Lower lobe of right lung (tissue), 2 donors: ENCODE measurements at regions not wholly inside any gene's neighbourhood (a gene's known extent, or its start where the extent isn't known, plus 50 kb on each side); places are given as distances from the start of the nearest gene placed in this dataset.

ENCODE experiments used
- ATAC-seq, 2 donors: fragments of 200-7000 bp; cut with Tn5 transposase; one replicate each; pipeline ENCODE4 v1.9.1; 2020 to 2022; ENCODE audit warnings: mild to moderate bottlenecking in 2 of 2, moderate library complexity in 2 of 2
- DNase-seq: peaks from one replicate; pipeline ENCODE4 v3.0.0-alpha.2; 2020
- H3K27ac ChIP-seq: fragments of 200-600 bp; one replicate; pipeline ENCODE4 v1.8.0; 2022
- H3K27me3 ChIP-seq: fragments of 200-600 bp; one replicate; pipeline ENCODE4 v1.8.0; 2022; ENCODE audit warnings: low read depth
- H3K36me3 ChIP-seq: fragments of 200-600 bp; one replicate; pipeline ENCODE4 v1.8.0; 2022; ENCODE audit warnings: mild to moderate bottlenecking
- H3K4me1 ChIP-seq: fragments of 200-600 bp; one replicate; pipeline ENCODE4 v1.8.0; 2022
- H3K4me3 ChIP-seq: fragments of 200-600 bp; one replicate; pipeline ENCODE4 v1.8.0; 2022; ENCODE audit warnings: mild to moderate bottlenecking
- H3K9me3 ChIP-seq: fragments of 200-600 bp; one replicate; pipeline ENCODE4 v1.8.0; 2022
- CTCF ChIP-seq: fragments of 200-600 bp; IDR thresholded peaks from one replicate; pipeline ENCODE4 v1.8.0; 2022; ENCODE audit warnings: antibody characterized with exemption, mild to moderate bottlenecking
- intact Hi-C: fragments of 100-400 bp; cut with DNase I; formaldehyde crosslinking; loops from one replicate; pipeline ENCODE4 v1.11.0; 2022
- donor health status: DM: no; HTN: yes; CAD: no; lungs with severe emphysema.

- intact Hi-C loops: no loop called here
- TF ChIP-seq CTCF: no peak
- no peak for ATAC-seq
- no peaks in the 10 kb centered on the region for H3K27me3 ChIP-seq
- H3K27ac ChIP-seq: no peak overlapping the region
- no peaks in the 10 kb centered on the region for H3K9me3 ChIP-seq
- H3K4me1 ChIP-seq: no peaks in the 10 kb centered on the region
- no peak overlapping the region for H3K4me3 ChIP-seq
- DNase-seq: no peak
- H3K36me3 ChIP-seq: no peaks in the 10 kb centered on the region
These were observed 710.1 kb upstream of the REG3G start for GRCh38 chr2:78315368-78315767.

- intact Hi-C loops: no loop called here
These were observed 707.2 kb upstream of the REG3G start for GRCh38 chr2:78318275-78318674.

GRCh38 chr2:78330193-78330592, 695.3 kb upstream of the REG3G start:
- Histone ChIP-seq H3K36me3 (no peaks in the 10 kb centered on the region), H3K9me3 (no peaks in the 10 kb centered on the region), H3K27ac (no peak overlapping the region), H3K27me3 (no peaks in the 10 kb centered on the region), H3K4me1 (no peaks in the 10 kb centered on the region), H3K4me3 (no peak overlapping the region)
- no peak for TF ChIP-seq CTCF
- intact Hi-C loops: no loop called here
- ATAC-seq (no peak), DNase-seq (no peak)

More at GRCh38 chr2:78318275-78318674, 707.2 kb upstream of the REG3G start:
- Histone ChIP-seq H3K4me1 (no peaks in the 10 kb centered on the region), H3K36me3 (no peaks in the 10 kb centered on the region), H3K27ac (no peak overlapping the region), H3K4me3 (no peak overlapping the region), H3K9me3 (no peaks in the 10 kb centered on the region), H3K27me3 (no peaks in the 10 kb centered on the region)
- DNase-seq (no peak), ATAC-seq (no peak)
- TF ChIP-seq CTCF: no peak

- no peak for DNase-seq
- TF ChIP-seq CTCF: no peak
- Histone ChIP-seq H3K9me3 (no peaks in the 10 kb centered on the region), H3K4me3 (no peak overlapping the region), H3K36me3 (no peaks in the 10 kb centered on the region), H3K4me1 (no peaks in the 10 kb centered on the region), H3K27me3 (no peaks in the 10 kb centered on the region), H3K27ac (no peak overlapping the region)
- no peak for ATAC-seq
- intact Hi-C loops: no loop called here
These were observed 674.3 kb upstream of the REG3G start for GRCh38 chr2:78351208-78351607.

GRCh38 chr2:78353168-78353567, 672.3 kb upstream of the REG3G start:
- TF ChIP-seq CTCF: no peak
- Histone ChIP-seq H3K36me3 (no peaks in the 10 kb centered on the region), H3K27me3 (no peaks in the 10 kb centered on the region), H3K4me3 (no peak overlapping the region), H3K27ac (no peak overlapping the region), H3K4me1 (no peaks in the 10 kb centered on the region), H3K9me3 (no peaks in the 10 kb centered on the region)
- DNase-seq (no peak), ATAC-seq (no peak)
- intact Hi-C loops: no loop called here

GRCh38 chr2:78355967-78356366, 669.5 kb upstream of the REG3G start:
- DNase-seq (no peak), ATAC-seq (no peak)
- Histone ChIP-seq H3K4me3 (no peak overlapping the region), H3K27me3 (no peaks in the 10 kb centered on the region), H3K27ac (no peak overlapping the region), H3K36me3 (no peaks in the 10 kb centered on the region), H3K4me1 (no peaks in the 10 kb centered on the region), H3K9me3 (no peaks in the 10 kb centered on the region)
- intact Hi-C loops: no loop called here
- no peak for TF ChIP-seq CTCF
